ENCODE measurements at regions not wholly inside any gene's neighbourhood (a gene's known extent, or its start where the extent isn't known, plus 50 kb on each side); places are given as distances from the start of the nearest gene placed in this dataset.

GRCh38 chr12:22746720-22747119, 121.7 kb downstream of the ETNK1 start:
- TF ChIP-seq CTCF (IDR thresholded peaks at IDR 0.05 in 4 of 5, conservative IDR thresholded peaks at IDR 0.05 in 1 of 5) (no peak), POLR2A (IDR thresholded peaks at IDR 0.05) (no peak)

Data from gastrocnemius medialis (tissue), 4 donors.